ENCODE measurements at regions not wholly inside any gene's neighbourhood (a gene's known extent, or its start where the extent isn't known, plus 50 kb on each side); places are given as distances from the start of the nearest gene placed in this dataset.

DNA sequence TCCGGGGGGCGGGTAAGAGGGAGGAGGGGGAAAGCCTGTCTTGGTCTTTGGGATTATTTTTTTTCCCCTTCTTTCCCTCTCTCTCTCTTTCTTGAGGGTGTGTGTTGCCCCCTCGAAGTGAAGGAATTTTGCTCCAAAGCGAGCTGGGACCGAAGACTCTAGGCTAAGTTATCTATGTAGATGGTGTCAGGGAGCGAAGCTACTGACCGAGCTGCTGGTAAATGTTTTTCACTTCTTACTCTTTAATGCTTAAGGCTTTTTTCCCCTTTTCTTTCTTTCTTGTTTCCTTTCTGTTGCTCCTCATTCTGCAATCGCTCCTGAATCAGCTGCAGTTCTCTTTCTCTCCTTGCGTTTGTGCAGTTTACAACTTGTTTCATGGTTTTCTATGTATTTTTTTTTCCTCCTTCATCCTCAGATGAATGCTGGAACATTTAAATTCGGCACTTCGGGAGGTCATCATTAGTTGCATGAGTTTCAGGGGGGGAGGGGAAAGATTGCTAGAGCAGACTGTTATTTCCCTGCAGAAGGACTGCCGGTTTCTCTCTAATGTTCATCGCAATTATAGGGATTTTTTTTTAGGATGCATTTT lies 1312.0 kb upstream of the WWC1 start:
- no peak for DNase-seq

DNA sequence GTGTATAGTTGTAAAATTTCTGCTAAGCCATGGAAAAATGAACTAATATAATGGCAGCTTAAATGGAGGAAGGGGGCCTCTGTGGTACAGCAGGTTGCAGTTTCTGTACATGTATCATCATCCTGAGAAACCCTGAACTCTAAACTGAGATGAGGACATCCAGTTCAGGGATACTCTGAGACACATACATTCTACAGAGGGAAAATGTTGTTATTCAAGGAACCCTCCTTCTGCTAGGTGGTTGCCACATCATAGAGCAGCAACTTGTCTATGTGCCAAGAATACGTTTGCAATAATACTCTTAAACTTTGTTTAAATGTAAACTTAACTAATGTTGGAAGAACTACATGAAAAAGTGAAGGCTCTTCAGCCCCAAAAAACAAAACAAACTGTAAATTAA lies 1310.8 kb upstream of the WWC1 start:
- no peak for DNase-seq

DNA sequence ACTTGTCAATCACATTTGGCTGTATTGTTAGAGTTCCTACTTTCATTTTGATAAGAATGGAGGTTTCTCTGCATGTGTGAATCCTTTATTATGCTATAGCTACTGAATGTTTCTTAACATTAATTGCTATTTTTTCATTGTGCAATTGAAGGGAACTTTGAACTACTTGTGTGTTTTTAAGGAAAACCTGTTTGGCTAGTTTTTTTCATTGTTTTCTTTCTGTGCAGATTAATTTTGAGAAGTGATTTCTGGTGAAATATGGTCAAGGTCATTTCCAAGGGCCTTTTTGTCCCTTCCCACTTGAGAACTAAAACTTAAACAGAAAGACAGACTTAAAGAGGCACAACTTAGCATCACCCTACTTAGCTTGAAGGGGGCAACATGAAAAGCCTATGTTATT lies 1309.2 kb upstream of the WWC1 start:
- DNase-seq: no peak

DNA sequence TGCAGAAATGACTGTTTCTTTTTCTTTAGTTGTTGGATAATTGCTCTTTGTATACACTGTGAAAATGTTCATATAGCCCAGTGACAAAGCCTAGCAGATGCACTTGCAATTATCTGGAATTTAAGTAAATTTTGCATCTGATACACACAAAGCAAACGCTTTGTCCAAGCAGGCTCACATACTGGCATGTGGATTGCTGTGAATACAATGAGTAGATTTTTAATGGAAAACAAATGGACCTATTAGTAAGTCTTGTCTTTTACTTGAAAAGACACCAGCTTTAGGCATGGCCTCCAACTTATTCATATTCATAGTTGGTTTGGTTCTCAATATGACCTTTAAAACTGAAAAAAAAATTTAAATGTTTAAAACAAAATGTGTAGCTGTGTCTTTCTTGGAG lies 1299.8 kb upstream of the WWC1 start:
- no peak for DNase-seq

GRCh38 chr5:166992108-166992507 lies 1299.3 kb upstream of the WWC1 start:
- no peak for DNase-seq

DNA sequence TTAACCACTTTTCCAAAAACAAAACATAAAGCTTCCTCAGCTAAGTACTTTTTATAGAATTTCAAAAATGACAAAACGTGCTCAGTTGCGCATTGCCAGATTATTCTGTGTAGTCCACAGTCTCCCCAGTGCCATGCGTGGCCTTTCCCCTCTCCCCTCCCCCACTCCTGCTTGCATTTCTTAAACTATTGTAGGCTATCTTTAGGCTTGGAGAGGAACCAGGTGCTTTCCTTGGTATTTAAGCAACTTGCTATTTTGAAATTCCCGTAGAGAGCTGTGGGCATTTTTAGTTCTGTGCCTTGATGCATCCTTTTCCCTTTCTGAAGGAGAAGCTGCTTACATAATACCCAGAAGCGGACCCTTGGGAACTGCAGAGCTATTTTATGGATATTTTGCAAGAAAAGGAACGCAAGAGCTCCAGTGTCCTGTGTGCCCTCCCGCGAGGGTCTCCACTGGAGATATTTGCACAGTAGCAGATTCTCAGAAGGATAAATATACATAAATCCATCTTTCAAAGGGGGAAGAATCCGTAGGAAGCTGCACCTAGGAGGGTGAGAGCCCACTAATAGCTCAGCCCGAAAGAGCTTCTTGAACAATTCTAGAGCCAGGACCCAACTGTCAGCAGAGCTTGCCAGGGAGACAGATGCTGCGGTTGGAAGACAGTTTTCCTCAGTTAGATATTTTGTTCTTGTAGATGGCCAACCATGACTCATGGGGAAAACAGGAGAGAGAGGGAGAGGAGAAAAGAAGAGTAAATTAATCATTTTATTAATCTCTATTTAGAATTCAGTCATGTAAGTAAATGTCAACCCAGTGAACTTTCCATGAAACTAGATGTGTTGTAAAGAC lies 1298.3 kb upstream of the WWC1 start:
- no peak for DNase-seq

GRCh38 chr5:166994226-166994625 lies 1297.2 kb upstream of the WWC1 start:
- no peak for DNase-seq

- DNase-seq: no peak
Measured at GRCh38 chr5:167001246-167001645, 1290.2 kb upstream of the WWC1 start.

GRCh38 chr5:167008705-167009104 lies 1282.7 kb upstream of the WWC1 start:
- DNase-seq: no peak

DNA sequence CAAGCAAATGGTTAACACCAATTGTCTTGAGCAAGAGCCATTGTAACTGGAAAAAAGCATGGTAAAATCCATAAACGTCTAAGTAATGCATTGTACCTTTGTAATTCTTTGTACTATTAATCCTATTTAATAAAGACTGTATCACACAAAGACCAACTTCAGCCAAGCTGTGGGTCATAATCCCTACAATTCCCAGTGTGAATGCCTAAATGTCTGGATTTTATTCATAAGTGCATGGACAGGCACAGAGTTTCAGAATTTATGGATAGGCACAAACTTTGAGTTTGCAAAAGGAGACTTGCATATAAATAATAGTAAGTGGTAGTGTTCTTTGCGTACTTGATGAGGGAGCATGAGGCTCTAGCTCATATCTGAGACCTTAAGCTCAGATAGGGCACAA lies 1280.2 kb upstream of the WWC1 start:
- no peak for DNase-seq

- no peak for DNase-seq
Measured at GRCh38 chr5:167012123-167013034, 1279.1 kb upstream of the WWC1 start.

DNA sequence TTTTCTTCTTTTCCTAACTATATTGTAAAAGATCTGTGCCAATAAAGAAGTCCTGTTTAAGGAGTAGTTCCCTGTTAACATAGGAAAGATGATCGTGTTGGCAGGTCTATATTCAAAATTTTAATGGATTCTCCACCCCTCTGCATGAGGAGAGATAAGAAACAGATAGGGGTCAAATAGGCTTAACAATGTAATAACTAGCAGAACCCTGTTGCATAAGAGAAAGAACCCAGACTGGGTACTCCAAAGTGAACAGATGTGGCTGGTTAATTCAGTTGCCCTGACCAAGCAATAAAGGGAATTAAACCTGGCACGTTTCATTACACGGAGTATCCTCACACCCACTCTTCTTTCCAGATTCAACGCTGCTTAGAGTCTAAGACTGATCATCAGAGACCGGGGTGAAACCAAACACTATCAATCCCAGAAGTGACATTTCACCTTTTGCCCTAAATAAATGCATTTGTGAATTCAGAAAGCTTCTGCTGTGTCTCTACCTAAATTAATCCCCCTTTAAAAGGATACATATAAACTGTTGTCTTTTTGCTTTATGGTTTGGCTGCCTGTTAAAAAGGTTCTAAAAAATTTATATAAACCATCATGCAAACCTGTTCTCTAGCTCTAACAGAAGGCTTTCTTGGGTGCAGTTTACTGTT lies 1276.9 kb upstream of the WWC1 start:
- DNase-seq: no peak

- no peak for DNase-seq
Measured at GRCh38 chr5:167020418-167020817, 1271.0 kb upstream of the WWC1 start.

DNA sequence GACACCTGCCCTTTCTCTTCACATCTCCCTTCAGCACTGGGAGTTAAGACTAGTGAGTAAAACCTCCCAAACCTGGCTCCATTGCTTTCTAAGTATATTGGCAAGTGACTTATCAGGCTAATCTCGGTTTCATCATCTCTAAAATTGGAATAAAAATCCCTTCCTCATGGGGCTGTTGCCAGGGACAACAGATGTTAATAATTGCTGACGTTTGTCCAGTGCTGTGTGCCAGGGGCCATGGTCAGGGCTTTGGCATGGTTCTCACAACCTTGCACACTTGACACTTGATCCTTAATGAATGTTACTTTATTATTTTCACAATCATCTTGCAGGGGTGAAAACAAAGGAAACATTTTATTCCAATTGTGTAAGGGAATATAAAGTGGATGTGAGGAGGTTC lies 1262.0 kb upstream of the WWC1 start:
- no peak for DNase-seq

DNA sequence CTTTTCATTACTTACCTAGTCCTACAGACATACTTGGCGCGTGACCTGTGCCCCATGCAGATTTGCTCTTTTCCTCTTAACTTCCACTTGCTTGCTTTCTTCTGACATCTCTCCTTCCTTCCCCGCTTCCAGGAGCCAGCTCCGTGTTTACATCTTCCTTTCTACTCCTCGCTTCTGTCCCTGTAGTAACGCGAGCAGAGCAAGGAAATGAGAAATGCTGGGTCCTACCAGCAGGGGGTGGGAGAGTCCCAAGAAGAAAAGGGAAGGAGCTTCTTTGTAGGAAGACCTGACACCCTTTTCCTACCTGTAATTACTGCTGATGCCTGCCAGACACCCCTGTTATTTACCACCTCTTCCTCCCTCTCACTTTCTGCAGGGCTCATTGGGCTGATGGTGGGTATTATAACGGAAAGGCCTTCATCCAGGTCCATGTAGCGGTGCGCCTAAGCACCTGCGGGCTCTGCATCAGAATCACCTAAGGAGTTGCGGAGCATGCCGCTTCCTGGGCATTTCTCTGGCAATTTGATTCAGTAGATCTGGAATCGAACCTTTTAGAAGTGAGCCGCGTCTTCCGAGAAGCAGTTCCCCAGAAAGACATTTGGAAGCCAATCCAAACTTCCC lies 1260.8 kb upstream of the WWC1 start:
- DNase-seq: no peak

DNA sequence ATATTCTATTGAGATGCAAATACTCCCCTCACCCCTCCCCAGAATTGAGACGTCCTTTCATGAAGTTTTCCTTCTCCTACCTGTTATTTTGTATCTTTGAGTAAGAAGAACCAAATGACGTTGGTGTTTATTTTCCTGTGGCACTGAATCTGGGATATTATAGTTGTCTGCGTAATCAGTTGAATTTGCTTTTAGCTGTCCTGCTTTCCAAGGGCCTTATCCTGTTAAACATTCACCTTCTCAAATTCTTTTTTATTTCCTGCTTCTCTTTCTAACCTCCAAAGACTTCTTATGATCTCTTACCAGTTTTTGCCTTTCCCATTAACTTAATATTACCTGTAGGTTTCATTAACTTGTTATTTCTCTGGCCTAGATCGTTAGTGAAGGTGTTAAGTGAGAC lies 1254.9 kb upstream of the WWC1 start:
- DNase-seq: no peak

- no peak for DNase-seq
Measured at GRCh38 chr5:167049043-167049663, 1242.3 kb upstream of the WWC1 start.

GRCh38 chr5:167049771-167050567 lies 1241.5 kb upstream of the WWC1 start:
- no peak for DNase-seq

GRCh38 chr5:167050568-167051401 lies 1240.7 kb upstream of the WWC1 start:
- no peak for DNase-seq

GRCh38 chr5:167051402-167051768 lies 1240.1 kb upstream of the WWC1 start:
- no peak for DNase-seq

Data from bone marrow (tissue), 2 donors.